Panc1 (cell line): ENCODE measurements at regions not wholly inside any gene's neighbourhood (a gene's known extent, or its start where the extent isn't known, plus 50 kb on each side); places are given as distances from the start of the nearest gene placed in this dataset.

Experiments
- ATAC-seq: fragments of 200-7000 bp; cut with Tn5 transposase; 2 replicates; pipeline ENCODE4 v1.9.1; 2020; ENCODE audit warnings: mild to moderate bottlenecking, moderate library complexity
- BruUV-seq: library from RNA; stranded (reverse); fragments of 400-500 nt; replicated peaks from 2 replicates; lab custom pipeline; 2021; lab: Mats Ljungman, UMichigan
- CTCF ChIA-PET: fragments of 300-600 bp; sonication (Branson Sonifier 250); formaldehyde crosslinking; loops from one replicate; lab custom pipeline; 2022; ENCODE audit warnings: antibody characterized with exemption; lab: Charles Lee
- POLR2A ChIA-PET: fragments of 300-600 bp; sonication (Branson Sonifier 250); formaldehyde crosslinking; loops from one replicate; lab custom pipeline; 2022; ENCODE audit warnings: antibody characterized with exemption; lab: Charles Lee
- DNase-seq: peaks from one replicate; pipeline ENCODE4 v3.0.0-alpha.2; 2010; ENCODE audit warnings: low read depth, low spot score
- H3K27ac ChIP-seq: 2 replicates; pipeline ENCODE4 v1.5.1; 2011; ENCODE audit warnings: mild to moderate bottlenecking, low read length, inconsistent platforms
- H3K27me3 ChIP-seq: fragments of 200-500 bp; sonication (Bioruptor generic); 2 replicates; pipeline ENCODE4 v1.6.0; 2014; ENCODE audit warnings: low read length, inconsistent platforms; ENCODE audit not compliant: control insufficient read depth, insufficient read depth
- H3K36me3 ChIP-seq: fragments of 200-500 bp; sonication (Bioruptor generic); 2 replicates; pipeline ENCODE4 v1.5.1; 2014; ENCODE audit warnings: inconsistent platforms, mild to moderate bottlenecking, low read length, moderate library complexity; ENCODE audit not compliant: control insufficient read depth, insufficient read depth
- H3K4me1 ChIP-seq: 2 replicates; pipeline ENCODE4 v1.5.1; 2011; ENCODE audit warnings: inconsistent platforms, mild to moderate bottlenecking, low read length, moderate library complexity; ENCODE audit not compliant: control insufficient read depth, insufficient read depth
- H3K4me3 ChIP-seq, 2 experiments: 2 replicates each; pipeline ENCODE4 v1.5.1; 2011 to 2012; ENCODE audit warnings: low read depth in 2 of 2, low read length in 2 of 2, mild to moderate bottlenecking in 2 of 2, inconsistent platforms in 1 of 2, moderate library complexity in 1 of 2
- H3K9me3 ChIP-seq: fragments of 200-500 bp; sonication (Bioruptor generic); 2 replicates; pipeline ENCODE4 v1.5.1; 2014; ENCODE audit warnings: low read depth, mild to moderate bottlenecking, inconsistent platforms, low read length, moderate library complexity; ENCODE audit not compliant: control insufficient read depth, insufficient read depth
- CTCF ChIP-seq: fragments of 450-650 bp; IDR thresholded peaks from 2 replicates; pipeline ENCODE4 v1.5.1; 2017; ENCODE audit warnings: mild to moderate bottlenecking
- POLR2AphosphoS5 ChIP-seq: IDR thresholded peaks from 2 replicates; pipeline ENCODE4 v1.6.1; 2012; ENCODE audit warnings: mild to moderate bottlenecking, low read depth, low read length, moderate library complexity
- REST ChIP-seq, 2 experiments: IDR thresholded peaks; 2 replicates each; pipeline ENCODE4 v1.6.1; 2011 to 2012; ENCODE audit warnings: low read depth in 2 of 2, control low read depth in 1 of 2, low read length in 1 of 2, mild to moderate bottlenecking in 1 of 2, moderate library complexity in 1 of 2; ENCODE audit not compliant: insufficient read depth in 1 of 2
- SIN3A ChIP-seq: IDR thresholded peaks from 2 replicates; pipeline ENCODE4 v1.6.1; 2012; ENCODE audit warnings: low read depth, mild to moderate bottlenecking, low read length, moderate library complexity, borderline replicate concordance; ENCODE audit not compliant: insufficient read depth
- TCF7L2 ChIP-seq: IDR thresholded peaks from 2 replicates; pipeline ENCODE4 v1.6.1; 2011; ENCODE audit warnings: mild to moderate bottlenecking, low read depth, low read length, inconsistent platforms
- in situ Hi-C: cut with HindIII; loops from 2 replicates; pipeline ENCODE4 v1.10.0; 2016; ENCODE audit warnings: low sequenced_read_pairs, low pct_unique_long_range_greater_than_20kb
- intact Hi-C: fragments of 100-400 bp; cut with micrococcal nuclease; formaldehyde crosslinking; loops from one replicate; pipeline ENCODE4 v1.10.0; 2022; ENCODE audit not compliant: unreplicated experiment

- ATAC-seq = no peak
- Histone ChIP-seq H3K36me3 (no peaks in the 10 kb centered on the region), H3K9me3 (peaks cover 4% of the 10 kb centered on the region; the same call in 1 of the 2 replicates), H3K4me1 (no peaks in the 10 kb centered on the region), H3K4me3 (no peak overlapping the region), H3K27me3 (no peaks in the 10 kb centered on the region), H3K27ac (no peak overlapping the region)
- BruUV-seq = no TSS peak
- DNase-seq = no peak
- ChIA-PET POLR2A (no interaction called here), CTCF (no interaction called here)
- in situ Hi-C loops = no loop called here
- TF ChIP-seq TCF7L2 (no peak), REST (IDR thresholded peaks at IDR 0.05; ENCODE audit: insufficient read depth in 1 of 2, low read depth in 2 of 2, low read length in 1 of 2) (no peak), CTCF (no peak), SIN3A (no peak), POLR2AphosphoS5 (no peak)
- intact Hi-C loops = no loop called here
These were observed 215.9 kb downstream of the TTLL2 start for GRCh38 chr6:167540796-167541195.

GRCh38 chr6:167541544-167541943 lies 216.7 kb downstream of the TTLL2 start:
- BruUV-seq = no TSS peak
- Histone ChIP-seq H3K36me3 (no peaks in the 10 kb centered on the region), H3K27me3 (no peaks in the 10 kb centered on the region), H3K4me3 (no peak overlapping the region), H3K4me1 (no peaks in the 10 kb centered on the region), H3K9me3 (peaks cover 4% of the 10 kb centered on the region; the same call in 1 of the 2 replicates), H3K27ac (no peak overlapping the region)
- intact Hi-C loops (no loop called here), in situ Hi-C loops (no loop called here)
- ChIA-PET POLR2A (no interaction called here), CTCF (no interaction called here)
- no peak for TF ChIP-seq REST (IDR thresholded peaks at IDR 0.05; ENCODE audit: insufficient read depth in 1 of 2, low read depth in 2 of 2, low read length in 1 of 2)
- no peak for TF ChIP-seq TCF7L2
- no peak for TF ChIP-seq SIN3A
- TF ChIP-seq POLR2AphosphoS5 = no peak
- no peak for TF ChIP-seq CTCF
- DNase-seq = no peak
- ATAC-seq = no peak
